ENCODE measurements at regions not wholly inside any gene's neighbourhood (a gene's known extent, or its start where the extent isn't known, plus 50 kb on each side); places are given as distances from the start of the nearest gene placed in this dataset.
A peak's percentile ranks its signal among the peaks of the same experiment; 100 is the strongest.

DNA sequence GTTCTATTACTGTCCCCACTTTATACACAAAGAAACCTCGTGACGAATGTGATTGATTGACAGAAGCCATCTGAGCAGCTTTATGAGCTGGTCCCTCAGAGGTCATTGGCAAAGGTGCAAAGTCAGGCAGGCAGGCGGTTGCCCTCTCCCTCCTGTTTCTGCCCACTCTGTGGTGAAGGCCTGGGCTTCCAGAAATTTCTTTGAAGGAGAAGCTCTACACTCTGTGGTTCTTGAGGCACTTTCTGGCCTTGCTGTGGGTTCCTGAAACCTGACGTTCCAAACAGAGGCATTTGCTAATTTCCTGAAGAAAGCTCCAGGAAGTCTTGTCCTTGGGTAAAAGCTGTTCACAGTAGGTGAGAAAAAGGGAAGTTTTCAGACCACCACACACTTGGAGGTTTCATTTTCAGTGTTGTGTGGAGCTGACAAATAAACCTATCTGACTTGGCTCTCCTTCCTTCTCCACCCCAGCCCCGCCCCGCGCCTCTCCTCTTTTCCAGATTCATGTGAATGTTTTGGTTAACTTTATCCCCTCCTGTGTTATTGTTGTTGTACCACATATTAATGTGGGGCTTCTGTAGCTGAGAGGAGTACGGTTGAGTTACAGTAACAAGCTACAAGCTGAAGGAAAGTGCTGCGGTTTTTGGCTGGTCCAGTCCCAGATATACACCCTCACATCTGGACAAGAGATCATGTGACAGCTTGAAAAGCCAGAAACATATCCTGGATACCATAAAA, 274.1 kb downstream of the CLIC5 start:
- no peak for DNase-seq

DNA sequence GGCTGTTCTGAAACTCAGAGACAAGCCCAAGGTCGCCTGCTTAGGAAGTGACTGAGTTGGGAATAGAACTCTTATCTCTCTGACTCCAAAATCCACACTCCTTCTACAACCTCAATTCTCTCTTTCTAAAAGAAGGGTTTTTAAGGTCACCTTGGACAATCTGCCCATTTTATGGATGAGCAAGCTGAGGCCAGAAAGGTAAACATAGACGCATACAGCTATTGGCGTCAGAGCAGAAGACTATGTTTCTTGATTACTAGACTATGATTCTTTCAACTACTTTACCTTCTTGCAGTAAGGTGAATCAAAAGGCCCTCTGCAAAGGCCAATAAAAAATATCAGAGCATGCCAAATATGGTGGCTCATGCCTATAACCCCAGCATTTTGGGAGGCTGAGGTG, 276.6 kb downstream of the CLIC5 start:
- no peak for DNase-seq

DNA sequence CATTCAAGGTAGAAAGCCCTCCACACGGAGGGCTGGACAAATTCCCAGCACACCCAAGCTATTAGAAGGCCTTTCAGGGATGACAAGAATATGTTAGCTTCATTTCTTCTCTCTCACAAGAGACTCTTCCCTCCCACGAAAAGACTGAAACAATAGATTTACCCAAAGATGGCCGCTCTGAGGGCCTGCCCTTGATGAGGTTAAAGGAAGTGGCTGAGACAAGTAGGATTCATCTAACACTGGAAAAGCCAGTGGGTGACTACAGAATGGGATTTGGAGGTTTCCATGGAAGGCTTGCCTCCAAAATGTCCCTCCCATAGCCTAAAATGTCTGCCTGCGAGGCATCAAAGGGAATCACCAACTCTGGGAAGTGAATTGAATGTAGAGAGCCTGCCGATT, 277.6 kb downstream of the CLIC5 start:
- no peak for DNase-seq

DNA sequence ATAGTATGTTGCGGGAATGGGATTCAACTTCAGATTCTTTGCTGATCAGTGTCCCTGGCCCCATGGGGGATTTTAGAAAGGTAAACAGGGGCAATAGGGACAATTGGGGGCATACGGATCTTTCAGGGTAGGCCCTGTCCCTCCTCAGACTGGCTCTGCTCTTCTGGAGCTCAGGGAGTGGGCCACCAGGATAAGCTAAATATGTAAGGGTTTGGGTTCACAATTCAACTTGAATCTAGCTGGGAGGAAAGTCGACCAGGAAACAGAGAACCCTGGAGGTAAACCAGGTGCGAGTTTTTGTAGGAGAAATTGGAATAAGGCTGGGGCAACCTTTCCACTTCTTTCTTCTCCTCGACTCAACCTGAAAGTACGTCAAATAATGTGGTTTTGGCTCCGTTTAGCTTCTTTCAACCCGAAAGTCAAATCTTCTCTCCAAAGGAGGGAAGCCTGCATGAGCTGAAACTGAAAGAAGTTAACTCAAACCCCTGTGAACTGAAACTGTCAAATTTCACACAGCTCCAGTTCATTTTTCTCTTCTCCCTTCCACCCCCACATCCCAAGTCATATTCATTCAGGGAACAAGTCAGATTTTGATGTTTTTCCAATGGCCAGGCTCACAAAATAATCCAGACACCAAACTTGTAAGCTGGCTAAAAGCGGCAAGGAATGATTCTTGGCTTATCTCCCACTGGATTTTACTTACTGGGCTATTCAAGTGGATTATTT, 278.2 kb downstream of the CLIC5 start:
- no peak for DNase-seq

DNA sequence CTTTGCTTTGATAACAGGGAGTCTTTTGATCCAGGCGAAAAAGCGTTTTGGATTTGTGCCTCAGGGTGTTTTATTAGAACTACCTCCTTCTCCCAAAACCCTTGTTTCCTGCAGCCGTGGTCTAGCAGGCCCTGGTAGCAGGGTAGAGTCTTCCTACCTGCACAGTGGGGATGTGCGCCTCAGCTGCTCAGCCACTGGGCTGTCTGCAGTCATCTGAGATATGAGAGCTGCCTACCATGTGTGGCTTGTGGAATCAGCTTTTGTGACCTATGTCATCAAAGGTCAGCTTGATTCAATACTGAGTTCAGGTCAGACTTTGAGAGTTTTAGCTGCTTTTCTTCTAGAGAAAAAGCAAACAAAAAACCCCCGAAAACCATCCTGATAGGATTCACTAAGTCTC, 279.5 kb downstream of the CLIC5 start:
- DNase-seq = no peak

DNA sequence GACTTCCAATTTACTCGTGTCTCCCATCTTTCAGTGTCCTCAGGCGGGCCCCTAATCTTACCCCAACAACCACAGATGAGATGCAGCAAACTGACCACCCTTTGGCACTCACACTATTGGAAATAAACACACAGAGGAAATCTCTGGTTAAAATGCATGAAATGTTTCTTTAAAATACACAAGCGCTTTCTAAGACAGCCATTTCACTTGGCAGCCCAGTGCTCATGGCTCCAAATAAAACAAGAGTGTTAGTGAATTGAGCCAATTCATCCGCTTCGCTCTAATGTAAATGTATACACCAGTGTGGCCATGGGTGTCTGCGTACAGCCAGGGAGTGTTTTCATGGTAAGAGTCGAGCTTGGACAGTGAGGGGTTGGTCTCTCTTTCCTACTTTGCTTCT, 282.9 kb downstream of the CLIC5 start:
- no peak for DNase-seq

DNA sequence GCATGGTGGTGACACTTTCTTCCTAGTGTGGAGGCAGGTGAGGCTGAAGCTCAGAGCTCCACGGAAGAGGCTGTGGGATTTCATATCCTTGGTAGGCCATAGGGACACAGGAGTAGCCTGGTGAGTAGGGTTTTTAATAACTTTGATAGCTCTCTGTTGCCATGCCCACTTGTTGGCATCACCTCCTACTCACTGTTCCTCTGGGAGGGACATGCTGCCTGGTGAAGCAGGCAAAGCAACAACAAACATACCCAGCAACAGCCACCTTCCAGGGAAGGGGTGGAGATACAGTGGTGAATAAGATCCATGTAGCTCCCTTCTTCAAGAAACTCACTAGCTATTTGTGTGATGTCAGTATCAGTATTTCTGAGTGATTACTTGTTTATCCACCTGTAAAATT, 285.4 kb downstream of the CLIC5 start:
- no peak for DNase-seq

DNA sequence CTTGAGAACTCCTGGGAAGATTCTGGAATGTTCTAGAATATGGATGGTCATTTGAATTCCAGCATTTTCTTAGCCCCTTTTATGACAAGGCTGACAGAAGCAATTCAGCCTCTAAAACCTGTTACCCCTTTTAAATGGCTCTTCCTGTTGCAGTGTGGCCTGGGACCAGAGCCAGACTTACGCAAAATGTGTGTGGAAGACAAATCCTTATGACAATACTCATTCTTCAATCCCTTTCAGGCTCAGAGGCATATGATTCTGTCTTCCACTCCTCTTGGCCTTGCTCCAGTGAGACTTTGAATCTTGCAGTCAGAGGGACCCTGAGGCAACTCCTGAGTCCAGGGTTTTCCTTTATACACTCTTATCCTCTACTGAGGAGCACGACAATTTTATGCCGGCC, 287.0 kb downstream of the CLIC5 start:
- no peak for DNase-seq

DNA sequence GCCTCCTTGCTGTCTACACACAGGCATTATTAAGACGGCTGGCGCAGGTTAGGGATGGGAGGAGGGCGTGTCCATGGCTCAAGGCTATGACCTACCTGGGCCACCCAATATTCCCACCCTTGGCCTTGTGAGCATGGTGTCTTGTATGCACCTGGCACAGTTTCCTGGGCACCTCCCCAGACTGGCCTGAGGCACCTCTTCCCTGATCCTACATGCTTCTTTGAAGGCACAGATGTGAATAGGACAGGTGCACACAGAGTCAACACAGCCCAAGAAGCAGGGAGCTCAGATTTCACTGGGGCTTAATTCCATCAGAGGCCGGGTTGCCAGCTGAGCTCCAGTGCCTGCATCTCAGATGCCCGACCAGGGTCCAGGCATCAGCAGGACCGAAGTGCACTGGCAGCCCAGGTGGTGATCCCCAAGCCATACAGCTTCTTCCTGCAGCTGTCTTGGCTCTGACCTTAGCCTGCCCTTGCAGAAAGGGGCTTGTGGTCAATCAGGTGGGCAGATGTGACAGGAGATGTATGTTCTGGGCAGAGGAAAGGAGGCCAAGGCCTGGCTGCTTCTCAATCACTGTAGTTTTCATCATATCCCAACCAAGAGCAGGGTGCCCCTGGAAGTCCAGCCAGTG, 287.7 kb downstream of the CLIC5 start:
- no peak for DNase-seq

DNA sequence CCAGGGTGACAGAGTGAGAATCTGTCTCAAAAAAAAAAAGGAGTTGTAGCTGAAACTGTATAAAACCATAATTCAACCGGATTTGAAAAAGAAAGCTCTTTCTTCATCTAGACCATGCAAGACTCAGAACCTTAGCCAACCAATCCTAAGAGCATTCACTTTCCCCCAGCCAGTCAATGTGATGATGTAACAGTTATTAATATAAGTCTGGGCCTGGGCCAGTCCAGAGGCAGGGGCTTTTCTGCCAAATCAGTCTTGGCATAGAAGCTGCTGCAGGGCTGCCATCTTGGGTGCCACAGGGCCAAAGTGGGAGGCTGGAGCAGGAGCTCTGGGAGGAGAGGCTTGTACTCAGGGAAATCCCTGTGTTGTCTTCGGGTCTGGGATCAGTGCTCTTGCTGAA, 288.4 kb downstream of the CLIC5 start:
- DNase-seq = no peak

DNA sequence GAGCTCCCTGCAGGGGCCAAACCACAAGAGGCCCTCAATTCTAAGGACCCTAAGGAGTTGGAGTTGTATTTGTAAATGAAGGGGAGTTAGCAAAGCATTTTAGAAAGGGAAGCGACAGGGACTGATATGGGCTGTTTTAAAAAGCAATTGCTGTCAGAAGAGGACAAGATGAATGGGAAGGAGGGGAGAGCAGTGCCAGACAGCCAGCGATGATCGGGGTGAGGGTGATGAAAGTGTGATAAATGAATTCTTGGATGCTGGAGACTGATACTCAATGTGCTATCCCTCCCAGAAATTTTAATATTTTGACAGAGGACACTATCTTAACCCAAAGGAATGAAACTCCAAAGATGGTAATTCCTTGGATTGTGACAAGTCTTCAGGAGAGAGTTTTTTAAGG, 289.2 kb downstream of the CLIC5 start:
- no peak for DNase-seq

DNA sequence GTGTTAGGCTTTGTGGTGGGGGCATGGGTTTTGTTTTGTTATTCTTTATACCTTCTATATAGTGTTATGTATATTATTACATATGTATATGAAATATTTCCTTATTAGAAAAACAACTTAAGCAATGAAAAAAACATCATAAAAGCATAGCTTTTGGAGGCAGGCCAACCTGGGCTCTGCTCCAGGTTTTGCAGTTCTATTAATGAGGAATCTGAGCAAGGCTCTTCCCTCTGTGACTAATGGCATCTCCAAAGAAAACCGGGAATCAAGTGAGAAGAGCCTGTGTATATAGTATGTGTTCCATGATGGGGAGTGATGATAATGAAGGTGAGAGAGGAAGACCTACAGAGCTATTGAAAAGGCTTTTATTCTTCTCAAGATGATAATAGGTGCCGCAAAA, 291.1 kb downstream of the CLIC5 start:
- no peak for DNase-seq

DNA sequence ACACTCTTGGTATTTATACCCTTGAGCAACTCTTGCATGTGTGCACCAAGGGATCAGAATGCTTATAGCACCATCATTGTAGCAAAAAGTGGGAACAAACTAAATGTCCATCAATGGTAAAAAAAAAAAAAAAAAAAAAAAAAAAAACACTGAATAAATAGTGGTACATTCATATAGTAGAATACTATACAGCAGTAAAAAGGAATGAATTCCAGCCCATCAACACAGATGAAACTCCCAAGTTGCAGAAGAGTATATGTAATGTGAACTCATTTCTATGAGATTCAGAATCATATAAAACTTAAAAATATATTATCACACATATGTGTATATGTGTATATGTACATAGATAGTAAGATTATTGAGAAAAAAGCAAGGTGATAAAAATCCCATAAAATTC, 291.6 kb downstream of the CLIC5 start:
- no peak for DNase-seq

DNA sequence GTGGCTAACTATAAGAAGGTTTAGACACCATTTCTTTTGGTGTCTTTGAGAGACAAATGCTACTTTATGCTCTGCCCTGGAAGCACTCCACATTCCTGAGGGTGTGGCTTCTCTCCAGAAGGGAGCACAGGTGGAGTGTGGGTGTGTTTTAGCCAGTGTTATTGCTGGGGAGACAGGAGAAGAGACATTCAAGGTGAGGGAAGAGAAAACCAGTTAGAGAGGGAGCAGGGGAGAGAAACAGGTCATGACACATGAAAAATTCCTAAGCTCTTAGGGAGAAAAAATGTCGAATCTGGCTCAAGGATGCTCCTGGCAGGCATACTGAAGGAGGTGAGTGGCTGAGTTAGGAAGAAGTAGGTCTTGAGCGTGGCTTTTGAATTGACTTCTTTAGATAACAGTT, 292.8 kb downstream of the CLIC5 start:
- DNase-seq = no peak

DNA sequence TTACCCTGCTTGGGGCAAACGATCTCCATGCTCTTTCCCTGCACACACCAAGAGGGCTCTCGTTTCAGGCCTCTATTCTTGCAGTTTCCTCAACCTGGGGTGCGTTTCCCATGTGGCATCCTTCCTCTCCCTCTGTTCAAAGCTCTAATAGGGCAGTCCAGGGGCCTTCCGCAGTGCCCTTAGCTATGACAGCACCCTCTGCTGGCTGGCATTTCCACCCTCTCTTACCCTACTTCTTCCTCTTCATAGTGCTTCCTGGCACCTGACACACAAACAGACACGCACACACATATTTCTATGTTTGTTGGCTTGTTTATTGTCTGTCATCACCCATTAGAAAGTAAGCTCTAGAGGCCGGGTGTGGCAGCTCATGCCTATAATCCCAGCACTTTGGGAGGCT, 294.0 kb downstream of the CLIC5 start:
- no peak for DNase-seq

DNA sequence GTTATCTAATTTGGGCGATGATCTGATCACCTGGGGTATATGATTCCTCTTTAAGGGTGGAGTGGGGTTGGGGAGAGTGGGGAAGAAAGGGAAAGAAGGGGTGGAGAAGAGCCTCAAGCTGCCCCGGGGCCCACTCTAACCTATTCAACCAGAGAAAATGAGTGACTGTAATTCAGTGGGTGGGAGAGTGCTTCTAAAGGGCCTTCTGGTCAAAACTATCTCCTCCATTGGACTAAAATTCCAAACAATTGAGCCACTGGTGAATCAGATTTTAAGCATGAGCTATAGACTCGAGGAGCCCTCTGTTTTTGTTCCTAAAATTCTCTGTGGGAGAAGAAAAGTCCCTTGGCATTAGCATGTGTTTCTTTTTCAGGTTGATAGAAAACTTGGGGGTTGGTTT, 296.8 kb downstream of the CLIC5 start:
- no peak for DNase-seq

DNA sequence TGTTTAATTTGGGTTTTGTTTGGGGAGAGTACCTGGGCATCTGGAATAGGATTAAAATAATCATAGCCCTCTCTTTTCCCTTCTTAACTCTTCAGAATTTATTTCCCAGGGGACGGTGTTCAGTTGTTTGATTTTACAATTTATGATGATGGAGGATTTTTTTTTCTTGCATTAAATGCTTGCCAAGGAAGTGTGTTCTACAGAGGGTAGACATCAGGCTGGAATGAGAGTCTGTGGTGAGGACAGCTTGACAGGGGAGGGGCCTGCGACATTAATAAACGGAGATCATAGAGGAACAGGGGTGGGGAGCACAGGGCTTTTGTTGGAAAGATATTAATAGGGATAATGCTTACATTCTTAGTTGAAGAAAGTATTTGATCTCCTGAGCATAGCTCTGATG, 297.5 kb downstream of the CLIC5 start:
- DNase-seq = no peak

DNA sequence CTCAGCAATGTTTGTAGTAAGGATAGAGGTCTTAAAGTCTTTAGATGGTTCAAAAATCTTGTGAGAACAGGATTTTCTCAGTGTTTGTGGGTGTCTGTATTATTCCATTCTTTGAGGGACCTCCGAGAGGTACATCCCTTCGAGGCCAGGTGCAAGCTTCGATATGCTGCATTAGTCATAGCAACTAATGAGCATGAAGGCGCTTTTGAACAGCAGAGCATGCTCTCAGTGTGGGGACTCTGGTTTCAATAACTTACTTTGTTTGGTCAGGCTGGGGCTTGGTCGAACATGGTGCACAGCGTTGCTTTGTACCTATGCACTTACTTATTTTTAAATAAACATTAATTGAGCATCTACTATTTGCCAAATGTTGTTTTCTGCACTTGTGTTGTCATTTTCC, 297.9 kb downstream of the CLIC5 start:
- DNase-seq = no peak

DNA sequence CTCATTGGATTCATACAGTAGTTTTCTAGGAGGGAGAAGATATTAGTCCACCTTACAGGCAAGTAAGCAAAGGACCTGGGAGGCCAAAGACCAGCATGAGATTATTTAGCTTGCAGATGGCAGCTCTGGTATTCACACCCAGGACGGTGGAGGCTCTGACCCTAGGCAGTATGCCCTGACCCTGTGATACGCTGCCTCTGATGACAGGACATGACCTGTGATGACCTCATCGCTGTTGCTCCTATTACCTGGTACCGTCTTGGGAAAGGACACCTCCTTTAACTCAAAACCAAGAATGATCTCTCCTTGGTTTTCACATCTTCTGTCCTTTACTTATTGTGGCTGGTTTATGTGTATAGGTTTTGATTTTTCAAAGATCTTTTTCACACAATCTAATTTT, 298.6 kb downstream of the CLIC5 start:
- no peak for DNase-seq

DNA sequence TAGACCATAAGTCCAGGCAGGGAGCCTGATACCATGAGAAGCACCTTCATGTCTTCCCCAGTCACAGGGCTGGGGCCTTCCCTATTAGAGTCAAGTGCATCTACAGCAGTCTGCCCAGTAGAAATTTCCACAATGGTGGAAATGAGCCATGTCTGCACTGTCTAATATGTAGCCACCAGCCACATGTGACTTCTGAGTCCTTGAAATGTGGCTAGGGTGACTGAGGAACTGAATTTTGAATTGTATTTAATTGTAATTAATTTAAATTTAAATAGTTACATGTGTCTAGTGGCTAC, 300.2 kb downstream of the CLIC5 start:
- no peak for DNase-seq

DNA sequence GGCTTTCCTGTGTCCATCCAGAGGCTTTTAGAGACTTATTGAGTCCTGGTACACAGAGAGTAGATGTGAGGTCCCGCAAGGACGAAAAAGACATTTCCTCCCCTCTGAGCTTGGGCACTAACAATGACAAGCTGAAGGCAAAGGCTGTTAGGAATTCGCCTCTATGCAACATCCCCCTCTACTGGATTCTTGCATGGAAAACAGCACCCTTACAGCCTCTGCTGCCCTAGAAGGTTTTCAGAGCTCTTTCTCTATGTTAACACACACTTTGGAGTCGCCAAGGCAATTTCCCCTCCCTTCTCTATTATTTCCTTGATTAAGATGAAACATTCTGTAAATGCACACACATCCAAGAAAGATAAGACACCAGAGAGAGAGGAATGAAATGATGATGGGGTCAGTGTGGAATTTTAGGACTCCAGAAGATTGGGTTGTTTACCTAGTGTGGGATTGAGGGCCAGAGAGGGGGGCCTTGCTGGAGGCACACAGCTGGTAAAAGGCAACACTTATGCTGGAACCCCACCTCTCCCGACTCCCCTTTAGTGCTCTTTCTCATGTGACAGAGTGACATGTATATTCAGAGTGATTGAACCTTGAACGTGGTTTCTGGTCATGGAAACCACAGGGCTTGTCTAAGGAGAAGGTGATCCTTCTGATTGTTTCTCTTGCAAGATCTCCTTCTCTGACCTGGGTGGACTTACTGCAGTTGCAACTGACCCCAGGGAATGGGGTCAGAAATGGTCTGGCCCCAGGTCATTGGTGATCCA, 300.7 kb downstream of the CLIC5 start:
- DNase-seq = peak; percentile 66

DNA sequence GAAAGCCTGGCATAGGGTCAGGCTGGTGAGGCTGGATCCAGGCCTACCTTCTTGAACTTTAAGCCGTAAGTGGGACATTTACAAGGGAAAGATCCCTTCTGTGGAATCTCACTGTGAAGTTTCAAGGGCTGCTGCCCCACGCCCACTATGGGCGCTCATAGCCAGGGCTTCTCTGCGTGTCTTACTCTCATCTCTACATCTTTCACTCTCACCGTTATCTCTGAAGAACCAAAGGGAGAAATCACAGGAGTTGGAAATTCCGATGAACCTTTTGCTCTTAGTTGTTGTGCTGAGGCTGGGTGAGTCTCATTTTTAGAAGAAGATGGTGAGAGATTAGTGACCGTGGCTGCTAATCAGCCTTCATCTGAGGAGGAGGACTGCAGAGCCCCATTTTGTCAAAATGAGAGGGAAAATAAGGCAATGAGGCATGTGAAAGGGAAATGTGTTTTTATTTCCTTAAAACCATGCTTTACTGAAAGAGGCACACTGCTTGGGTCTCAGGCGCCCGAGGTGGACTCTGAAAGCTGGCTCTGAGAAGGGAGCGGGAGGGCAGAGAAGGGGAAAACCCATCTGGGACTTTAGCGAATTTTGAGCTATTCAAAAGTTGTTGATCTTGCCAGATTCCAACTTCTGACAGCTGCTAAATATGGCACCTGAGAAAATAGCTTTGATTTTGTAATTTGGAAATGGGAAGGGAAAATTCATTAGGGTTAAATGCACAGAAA, 301.5 kb downstream of the CLIC5 start:
- no peak for DNase-seq
